ENCODE measurements at regions not wholly inside any gene's neighbourhood (a gene's known extent, or its start where the extent isn't known, plus 50 kb on each side); places are given as distances from the start of the nearest gene placed in this dataset.
"Not testable (repeated sequence)": the region's sequence is repeated elsewhere in the genome, so short reads cannot be mapped to it uniquely, and the experiment has no call there.

DNA sequence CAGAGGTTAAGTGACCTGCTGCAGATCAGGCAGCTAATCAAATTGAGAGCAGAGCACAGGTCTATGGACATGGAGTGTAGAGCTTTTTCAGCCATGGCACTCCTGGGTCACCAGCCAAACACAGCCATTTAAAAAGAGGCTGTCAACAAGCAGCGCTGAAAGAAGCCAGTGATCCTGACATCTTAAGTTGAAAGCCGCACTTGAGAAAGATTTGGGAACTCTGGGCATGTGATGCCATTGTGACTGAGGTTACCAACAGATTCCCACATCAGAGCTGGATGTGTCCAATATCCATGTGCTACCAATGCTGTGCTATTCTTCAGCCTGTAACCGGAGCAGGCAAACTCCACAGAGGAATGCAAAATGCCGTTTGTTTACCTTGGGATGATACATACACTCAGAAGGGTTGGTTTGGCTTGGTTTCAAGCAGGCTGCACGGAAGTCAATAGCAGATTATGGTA is 56.2 kb upstream of the ABLIM1 start:
- no peak for DNase-seq (ENCODE audit: extremely low spot score)
- TF ChIP-seq, protein P1, sequence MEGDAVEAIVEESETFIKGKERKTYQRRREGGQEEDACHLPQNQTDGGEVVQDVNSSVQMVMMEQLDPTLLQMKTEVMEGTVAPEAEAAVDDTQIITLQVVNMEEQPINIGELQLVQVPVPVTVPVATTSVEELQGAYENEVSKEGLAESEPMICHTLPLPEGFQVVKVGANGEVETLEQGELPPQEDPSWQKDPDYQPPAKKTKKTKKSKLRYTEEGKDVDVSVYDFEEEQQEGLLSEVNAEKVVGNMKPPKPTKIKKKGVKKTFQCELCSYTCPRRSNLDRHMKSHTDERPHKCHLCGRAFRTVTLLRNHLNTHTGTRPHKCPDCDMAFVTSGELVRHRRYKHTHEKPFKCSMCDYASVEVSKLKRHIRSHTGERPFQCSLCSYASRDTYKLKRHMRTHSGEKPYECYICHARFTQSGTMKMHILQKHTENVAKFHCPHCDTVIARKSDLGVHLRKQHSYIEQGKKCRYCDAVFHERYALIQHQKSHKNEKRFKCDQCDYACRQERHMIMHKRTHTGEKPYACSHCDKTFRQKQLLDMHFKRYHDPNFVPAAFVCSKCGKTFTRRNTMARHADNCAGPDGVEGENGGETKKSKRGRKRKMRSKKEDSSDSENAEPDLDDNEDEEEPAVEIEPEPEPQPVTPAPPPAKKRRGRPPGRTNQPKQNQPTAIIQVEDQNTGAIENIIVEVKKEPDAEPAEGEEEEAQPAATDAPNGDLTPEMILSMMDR (IDR thresholded peaks at IDR 0.05; ENCODE audit: control extremely low read depth, extremely low read depth, low read depth, missing control alignments) = no peak
- POLR2A ChIA-PET = no interaction called here
- CTCF ChIA-PET = interaction anchor here (0.8 to 2.3 kb wide), 2 partner anchors 11 to 15 kb away, joined by 3 to 8 read pairs; no protein-coding TSS in a partner anchor

DNA sequence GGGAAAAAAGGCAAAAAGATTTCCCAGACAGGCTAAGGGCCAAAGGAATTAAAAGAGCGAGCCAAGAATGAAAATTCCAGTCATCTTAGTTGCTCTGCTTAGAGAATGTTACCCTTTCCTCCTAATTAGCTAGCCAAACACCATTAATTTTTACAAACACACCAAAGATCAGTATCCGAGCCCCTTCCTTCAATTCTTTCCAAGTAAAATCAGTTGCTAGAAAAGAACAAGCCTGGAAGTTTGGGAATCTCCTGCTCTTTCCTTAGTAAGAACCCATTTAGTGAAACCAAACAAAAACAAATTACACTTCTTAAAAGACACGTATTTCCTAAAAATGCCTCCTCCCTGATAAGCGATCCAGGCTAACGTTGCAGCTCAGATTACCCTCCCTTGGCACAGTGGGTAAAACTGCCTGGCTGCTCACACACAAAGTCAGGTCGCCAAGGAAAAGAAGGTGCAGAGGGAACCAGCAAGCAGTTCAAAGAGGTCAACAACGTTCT is 57.1 kb upstream of the ABLIM1 start:
- TF ChIP-seq, protein P1 (IDR thresholded peaks at IDR 0.05; ENCODE audit: control extremely low read depth, extremely low read depth, low read depth, missing control alignments) = no peak
- CTCF ChIA-PET = no interaction called here
- DNase-seq (ENCODE audit: extremely low spot score) = no peak
- POLR2A ChIA-PET = no interaction called here

DNA sequence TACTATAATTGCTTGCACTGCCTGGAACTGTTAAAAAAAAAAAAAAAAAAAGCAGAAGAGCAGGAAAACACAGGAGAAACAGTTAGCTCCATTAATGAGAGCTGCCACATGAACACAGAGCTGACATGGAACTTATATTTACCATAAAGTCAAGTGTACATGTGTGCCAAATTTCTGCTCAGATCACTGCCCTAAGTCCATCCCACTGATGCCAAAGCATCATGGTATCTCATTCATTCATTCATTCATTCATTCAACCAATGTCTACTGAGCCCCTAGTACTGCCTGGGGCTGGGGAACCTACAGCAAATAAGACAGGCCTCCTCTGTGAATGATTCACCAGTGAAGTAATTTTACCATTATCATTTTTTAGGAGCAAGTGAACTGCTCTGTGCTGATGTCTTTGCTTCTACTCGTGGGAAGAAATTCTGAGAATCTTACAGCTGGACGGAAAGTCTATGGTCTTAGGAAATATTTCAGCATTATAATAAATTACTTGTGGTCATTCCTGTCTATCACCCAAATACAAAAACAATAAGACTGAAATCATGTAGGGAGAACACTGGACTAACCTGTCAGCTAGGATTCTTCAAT is 58.8 kb upstream of the ABLIM1 start:
- POLR2A ChIA-PET = no interaction called here
- CTCF ChIA-PET = no interaction called here
- TF ChIP-seq, protein P1 (IDR thresholded peaks at IDR 0.05; ENCODE audit: control extremely low read depth, extremely low read depth, low read depth, missing control alignments) = no peak
- no peak for DNase-seq (ENCODE audit: extremely low spot score)

DNA sequence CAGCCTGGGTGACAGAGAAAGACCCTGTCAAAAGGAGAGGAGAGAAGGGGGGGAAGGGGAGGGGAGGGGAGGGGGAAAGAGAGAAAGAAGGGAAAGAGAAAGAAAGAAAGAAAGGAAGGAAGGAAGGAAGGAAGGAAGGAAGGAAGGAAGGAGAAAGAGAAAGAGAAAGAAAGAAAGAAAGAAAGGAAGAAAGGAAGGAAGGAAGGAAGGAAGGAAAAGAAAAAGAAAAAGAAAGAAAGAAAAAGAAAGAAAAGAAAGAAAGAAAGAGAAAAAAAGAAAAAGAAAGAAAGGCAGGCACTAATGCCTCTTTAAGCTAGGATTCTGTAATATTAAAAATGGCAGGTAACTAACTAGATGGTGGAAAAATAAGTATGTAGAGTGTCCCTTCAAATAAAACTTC is 59.8 kb upstream of the ABLIM1 start:
- DNase-seq (ENCODE audit: extremely low spot score); POLR2A ChIA-PET; CTCF ChIA-PET: not testable (repeated sequence)

DNA sequence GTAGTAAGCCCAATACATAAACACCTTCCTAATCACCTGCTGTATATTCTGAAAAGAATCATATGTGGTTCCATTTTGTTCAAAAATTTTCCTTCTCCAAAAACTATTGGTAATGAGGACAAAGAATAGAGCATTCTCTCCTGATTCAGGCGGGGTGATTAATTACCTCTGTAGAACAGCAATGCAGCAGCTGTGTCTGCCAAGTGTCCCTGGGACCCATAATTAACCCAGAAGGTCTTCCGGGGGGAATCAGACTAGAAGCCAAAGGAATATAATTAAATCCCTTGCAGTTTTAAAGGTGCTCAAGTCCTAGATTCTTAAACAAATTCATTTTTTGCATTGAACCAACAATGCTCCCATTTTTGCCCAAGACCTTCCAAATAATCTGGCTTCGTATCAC is 60.3 kb upstream of the ABLIM1 start:
- no peak for DNase-seq (ENCODE audit: extremely low spot score)
- CTCF ChIA-PET = no interaction called here
- POLR2A ChIA-PET = no interaction called here
- TF ChIP-seq, protein P1 (IDR thresholded peaks at IDR 0.05; ENCODE audit: control extremely low read depth, extremely low read depth, low read depth, missing control alignments) = no peak

DNA sequence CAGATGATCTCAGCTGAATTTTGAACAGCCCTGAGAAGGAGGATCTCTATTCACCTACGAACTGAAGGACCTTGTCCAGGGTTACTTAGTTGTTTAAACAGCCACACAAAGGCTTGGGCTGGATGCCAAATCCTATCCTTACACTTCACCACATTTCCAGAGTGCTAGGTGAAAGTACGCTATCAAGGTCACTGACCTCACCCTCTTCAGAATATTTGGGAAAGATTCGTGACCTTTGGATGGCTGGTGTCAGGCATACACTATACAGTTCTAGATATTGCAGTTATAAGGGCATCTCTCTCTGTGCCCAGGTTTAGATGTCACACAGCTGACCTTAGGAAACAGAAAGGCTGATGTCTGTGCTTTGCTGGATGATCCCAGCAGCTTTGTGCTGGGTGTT is 61.2 kb upstream of the ABLIM1 start:
- TF ChIP-seq, protein P1 (IDR thresholded peaks at IDR 0.05; ENCODE audit: control extremely low read depth, extremely low read depth, low read depth, missing control alignments) = no peak
- ChIA-PET CTCF (interaction anchor here (1.3 kb wide), 1 partner anchor 25 kb away, joined by 4 read pairs; no protein-coding TSS in a partner anchor), POLR2A (no interaction called here)
- DNase-seq (ENCODE audit: extremely low spot score) = no peak

DNA sequence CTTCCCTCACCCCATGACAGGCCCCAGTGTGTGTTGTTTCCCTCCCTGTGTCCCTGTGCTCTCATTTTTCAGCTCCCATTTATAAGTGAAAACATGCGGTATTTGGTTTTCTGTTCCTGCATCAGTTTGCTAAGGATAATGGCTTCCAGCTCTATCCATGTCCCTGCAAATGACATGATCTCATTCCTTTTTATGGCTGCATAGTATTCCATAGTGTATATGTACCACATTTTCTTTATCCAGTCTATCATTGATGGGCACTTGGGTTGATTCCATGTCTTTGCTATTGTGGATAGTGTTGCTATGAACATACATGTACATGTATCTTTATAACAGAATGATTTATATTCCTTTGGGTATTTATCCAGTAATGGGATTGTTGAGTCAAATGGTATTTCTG is 61.9 kb upstream of the ABLIM1 start:
- POLR2A ChIA-PET; DNase-seq (ENCODE audit: extremely low spot score): not testable (repeated sequence)
- CTCF ChIA-PET = interaction anchor here (1.3 kb wide), 1 partner anchor 25 kb away, joined by 4 read pairs; no protein-coding TSS in a partner anchor
